Choroid plexus epithelial cell (primary cell): ENCODE measurements at regions not wholly inside any gene's neighbourhood (a gene's known extent, or its start where the extent isn't known, plus 50 kb on each side); places are given as distances from the start of the nearest gene placed in this dataset.

Source experiments
- DNase-seq: peaks from one replicate; pipeline ENCODE4 v3.0.0-alpha.2; 2010; ENCODE audit warnings: low read depth
- H3K4me3 ChIP-seq: 2 replicates; pipeline ENCODE4 v1.5.1; 2011; ENCODE audit warnings: low read depth, mild to moderate bottlenecking, control low read depth, low read length, moderate library complexity
- TF ChIP-seq, protein P1 (sequence below): conservative IDR thresholded peaks from 2 replicates; pipeline ENCODE4 v1.5.1; 2011; ENCODE audit warnings: low read depth, mild to moderate bottlenecking, control low read depth, inconsistent platforms, low read length, moderate library complexity

DNA sequence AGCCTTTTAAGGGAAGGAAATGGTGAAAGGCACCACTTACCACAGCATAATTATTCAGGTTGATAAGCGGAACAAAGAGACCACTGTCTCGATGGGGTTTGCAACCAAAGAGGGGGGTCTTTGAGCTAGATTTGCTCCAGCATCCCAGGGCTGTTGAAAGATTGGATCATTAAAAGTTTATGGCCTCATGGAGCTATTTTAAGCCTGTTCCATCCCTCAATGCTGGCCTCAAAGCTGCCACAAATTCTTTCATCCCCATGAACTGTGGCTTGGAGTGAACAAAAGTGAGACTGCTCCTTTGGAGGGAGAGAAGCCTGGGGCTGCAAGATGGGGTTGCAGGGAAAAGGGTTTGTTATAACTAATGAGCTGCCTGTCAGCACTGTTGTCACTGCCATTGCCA lies 209.8 kb downstream of the RTL9 start:
- TF ChIP-seq, protein P1, sequence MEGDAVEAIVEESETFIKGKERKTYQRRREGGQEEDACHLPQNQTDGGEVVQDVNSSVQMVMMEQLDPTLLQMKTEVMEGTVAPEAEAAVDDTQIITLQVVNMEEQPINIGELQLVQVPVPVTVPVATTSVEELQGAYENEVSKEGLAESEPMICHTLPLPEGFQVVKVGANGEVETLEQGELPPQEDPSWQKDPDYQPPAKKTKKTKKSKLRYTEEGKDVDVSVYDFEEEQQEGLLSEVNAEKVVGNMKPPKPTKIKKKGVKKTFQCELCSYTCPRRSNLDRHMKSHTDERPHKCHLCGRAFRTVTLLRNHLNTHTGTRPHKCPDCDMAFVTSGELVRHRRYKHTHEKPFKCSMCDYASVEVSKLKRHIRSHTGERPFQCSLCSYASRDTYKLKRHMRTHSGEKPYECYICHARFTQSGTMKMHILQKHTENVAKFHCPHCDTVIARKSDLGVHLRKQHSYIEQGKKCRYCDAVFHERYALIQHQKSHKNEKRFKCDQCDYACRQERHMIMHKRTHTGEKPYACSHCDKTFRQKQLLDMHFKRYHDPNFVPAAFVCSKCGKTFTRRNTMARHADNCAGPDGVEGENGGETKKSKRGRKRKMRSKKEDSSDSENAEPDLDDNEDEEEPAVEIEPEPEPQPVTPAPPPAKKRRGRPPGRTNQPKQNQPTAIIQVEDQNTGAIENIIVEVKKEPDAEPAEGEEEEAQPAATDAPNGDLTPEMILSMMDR: no peak
- no peak for DNase-seq
- no peak overlapping the region for H3K4me3 ChIP-seq

DNA sequence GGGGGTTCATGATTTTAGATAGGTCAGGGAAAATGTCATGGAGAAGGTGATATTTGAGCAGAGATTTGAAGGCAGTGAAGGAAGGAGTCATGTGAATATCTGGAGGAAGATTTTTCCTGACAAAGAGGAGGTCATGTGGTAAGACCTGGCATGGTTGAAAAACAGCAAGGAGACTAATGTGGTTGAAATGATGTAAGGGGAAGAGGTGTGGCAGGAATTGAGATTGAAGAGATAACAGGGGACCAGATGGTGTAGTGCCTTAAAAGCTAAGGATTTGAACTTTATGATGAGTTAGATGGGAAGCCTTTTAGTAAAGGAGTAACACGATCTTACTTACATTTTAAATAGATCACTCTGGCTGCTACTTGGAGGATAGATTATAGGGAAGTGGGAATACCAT lies 210.9 kb downstream of the RTL9 start:
- TF ChIP-seq, protein P1: no peak
- DNase-seq: no peak
- no peak overlapping the region for H3K4me3 ChIP-seq

DNA sequence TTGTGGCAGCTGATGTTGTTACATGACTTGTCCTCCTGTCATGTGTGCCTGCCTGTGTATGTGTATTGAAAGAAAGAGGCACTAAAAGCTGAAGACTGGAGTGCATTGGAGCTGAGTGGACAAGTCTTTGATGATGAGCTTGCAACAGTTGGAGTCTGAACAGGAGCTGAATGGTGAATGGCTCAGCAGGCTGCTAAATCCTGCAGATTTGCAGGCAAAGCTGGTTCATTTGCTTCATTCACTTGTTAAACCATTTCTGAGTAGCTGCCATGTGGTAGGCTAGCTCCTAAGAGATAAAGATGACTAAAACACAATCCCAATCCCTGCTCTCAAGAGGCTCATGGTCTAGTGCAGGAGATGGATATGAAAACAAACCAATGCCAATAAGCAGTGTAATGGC lies 217.3 kb downstream of the CHRDL1 start:
- TF ChIP-seq, protein P1: no peak
- no peak for DNase-seq
- H3K4me3 ChIP-seq: no peak overlapping the region

DNA sequence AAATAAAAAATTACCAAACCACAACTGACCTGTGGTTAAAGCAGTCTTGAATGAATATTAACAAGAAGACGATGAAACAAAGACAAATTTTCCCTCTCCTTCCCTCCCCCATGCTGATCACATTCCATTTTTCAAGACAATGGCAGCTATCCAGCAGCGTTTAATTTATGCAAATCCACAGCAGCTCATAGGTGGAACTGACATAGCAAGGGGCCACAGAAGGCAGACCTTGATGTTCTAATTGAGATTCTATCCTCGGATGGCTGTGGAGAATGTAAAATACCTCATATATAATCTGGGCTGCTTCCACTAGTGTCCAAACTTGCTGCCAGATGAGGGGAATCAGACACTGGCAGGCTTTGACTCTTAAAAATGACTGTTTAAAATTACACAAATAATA lies 211.5 kb downstream of the CHRDL1 start:
- DNase-seq: no peak
- TF ChIP-seq, protein P1: no peak
- no peak overlapping the region for H3K4me3 ChIP-seq

DNA sequence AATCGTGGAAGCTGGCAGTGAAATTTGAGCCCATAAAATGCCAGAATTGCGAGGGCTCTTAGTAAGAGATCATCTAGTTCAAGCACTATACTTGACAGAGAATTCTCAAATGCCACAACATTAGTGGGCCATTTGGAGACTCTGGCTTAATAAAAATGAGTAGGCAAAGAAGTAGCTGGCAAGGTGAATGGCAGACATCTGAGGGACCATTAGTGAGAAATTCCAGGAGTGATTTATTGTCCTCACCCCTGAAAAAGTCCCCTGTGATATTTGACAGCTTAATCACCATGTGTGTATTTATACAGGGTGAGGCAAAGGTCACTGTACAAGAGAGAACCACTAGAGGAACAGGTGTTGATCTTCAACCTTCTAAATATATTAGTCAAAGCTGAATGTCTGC lies 207.5 kb downstream of the CHRDL1 start:
- no peak for DNase-seq
- no peak overlapping the region for H3K4me3 ChIP-seq
- TF ChIP-seq, protein P1: no peak

DNA sequence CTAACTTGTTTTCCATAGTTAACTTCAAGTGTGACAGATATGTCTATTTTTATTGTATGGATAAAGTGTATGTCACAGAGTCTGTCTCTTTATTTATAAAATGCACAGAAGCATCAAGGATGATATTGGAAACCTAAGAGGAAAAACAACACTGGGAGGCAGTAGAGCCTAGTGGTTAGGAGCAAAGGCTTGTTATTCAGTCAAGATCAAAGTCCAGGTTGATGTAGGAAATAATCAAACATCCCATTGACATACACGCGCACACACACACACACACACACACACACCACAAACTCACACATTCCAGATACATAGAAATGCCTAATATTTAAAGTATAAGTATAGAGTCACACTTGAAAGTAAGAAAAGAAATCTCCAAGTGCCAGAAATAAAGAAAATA lies 206.8 kb downstream of the CHRDL1 start:
- DNase-seq: no peak
- TF ChIP-seq, protein P1: no peak
- H3K4me3 ChIP-seq: no peak overlapping the region

DNA sequence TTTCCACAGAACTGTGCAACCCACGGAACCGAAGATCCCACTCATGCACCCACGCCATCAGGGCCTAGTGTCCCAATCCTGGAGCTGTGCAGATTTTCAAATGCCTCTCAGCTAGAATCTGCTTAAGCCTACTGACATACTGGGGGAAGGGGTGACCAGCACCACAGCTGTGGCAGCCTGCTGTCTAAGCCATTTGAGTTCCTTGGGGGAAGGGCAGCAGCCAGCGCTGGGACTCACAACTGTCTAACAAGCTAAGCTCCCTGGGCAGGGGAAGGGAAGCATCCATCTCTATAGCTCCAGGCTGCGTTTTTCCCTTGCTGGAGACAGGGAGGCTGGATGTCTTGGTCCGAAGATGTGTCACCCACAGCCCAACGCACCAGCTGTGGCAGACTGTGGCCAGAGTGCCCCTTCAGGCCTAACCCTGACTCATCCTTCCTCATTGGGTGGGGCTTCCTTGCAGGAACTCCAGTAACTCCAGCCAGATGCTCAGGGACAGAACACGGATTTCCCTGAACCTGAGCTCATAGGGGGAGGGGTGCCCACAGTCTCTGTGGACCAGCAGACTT lies 194.8 kb downstream of the CHRDL1 start:
- no peak overlapping the region for H3K4me3 ChIP-seq
- DNase-seq: no peak
- TF ChIP-seq, protein P1: no peak
